Umbilical cord (tissue), 1 donor: ENCODE measurements at regions not wholly inside any gene's neighbourhood (a gene's known extent, or its start where the extent isn't known, plus 50 kb on each side); places are given as distances from the start of the nearest gene placed in this dataset.
A peak's percentile ranks its signal among the peaks of the same experiment; 100 is the strongest.

Experiments used
- DNase-seq: peaks from one replicate; pipeline ENCODE4 v3.0.0-alpha.2; 2015; ENCODE audit warnings: low spot score

DNA sequence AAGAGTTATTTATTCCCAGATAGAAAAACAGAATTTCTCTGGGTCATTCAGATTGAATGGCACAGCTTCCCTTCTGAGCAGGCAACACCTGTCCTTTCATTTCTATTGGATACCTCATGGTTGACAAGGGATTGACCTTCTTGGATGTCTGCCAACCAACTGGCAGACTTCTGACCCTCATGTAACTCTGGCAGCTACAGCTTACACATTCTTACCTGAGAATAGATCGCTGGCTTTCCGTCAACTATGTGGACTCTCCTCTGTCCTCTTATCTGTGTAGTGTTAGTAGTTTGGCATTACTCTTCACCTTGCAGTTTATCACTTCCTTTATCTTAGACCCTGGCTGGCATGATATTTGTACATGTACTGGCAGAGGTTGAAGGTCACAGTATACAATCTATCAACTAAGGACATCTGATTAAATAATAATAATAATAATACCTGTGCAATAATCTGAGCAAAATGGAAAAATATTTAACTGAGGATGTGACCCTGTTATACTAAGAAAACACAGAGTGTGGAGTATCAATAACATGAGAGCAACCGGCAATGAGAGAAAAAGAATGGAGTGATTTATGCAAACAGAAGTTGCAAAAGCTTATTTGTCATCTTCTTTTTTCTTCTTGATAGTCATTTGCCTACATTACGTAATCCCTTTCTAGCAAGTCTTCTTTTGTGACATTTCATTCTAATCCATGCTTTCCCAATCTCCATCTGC is 1118.2 kb downstream of the ARAP2 start:
- DNase-seq = no peak

DNA sequence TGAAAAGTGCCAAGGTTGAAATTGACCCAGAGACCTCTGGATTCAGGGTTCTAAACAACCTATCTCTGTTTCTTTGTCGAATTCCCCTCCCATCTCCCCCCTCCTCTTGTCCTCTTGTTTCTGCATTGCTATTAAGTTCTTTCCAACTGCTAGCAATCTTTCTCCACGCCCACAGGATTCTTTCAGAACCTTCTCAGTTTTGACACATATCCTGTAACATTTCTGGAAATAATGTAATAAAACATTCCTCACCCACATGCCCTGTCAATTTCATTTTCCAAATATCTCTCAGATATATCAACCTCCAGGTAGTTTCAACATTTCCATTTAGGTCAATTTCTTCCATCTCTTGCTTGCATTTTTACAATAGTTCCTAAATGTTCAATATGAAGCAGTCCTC is 1105.9 kb downstream of the ARAP2 start:
- no peak for DNase-seq

- no peak for DNase-seq
Observed at GRCh38 chr4:35147761-35148160, 1096.6 kb downstream of the ARAP2 start.

GRCh38 chr4:35151816-35152572 is 1092.3 kb downstream of the ARAP2 start:
- DNase-seq = no peak

DNA sequence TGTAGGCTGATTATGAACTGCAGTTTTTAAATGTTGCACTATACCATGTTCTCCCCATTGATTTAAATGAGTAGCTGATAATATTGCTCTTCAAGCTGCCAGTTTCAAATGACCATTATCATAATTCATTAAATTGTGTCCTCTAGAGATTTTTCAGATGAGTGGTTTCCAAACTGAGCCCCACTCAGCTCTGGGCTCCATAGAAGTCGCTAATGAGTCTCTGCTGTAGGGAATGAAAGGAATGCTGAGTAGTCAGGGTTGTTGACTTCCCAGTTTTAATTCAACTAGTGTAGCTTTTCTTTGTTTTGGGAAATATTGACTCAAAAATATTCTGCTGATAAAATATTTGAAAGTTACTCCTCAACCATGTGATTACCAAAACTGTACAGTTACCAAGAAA is 1081.1 kb downstream of the ARAP2 start:
- DNase-seq = no peak

GRCh38 chr4:35164063-35164462 is 1080.3 kb downstream of the ARAP2 start:
- DNase-seq = no peak

- DNase-seq = no peak
Observed at GRCh38 chr4:35166466-35166865, 1077.8 kb downstream of the ARAP2 start.

DNA sequence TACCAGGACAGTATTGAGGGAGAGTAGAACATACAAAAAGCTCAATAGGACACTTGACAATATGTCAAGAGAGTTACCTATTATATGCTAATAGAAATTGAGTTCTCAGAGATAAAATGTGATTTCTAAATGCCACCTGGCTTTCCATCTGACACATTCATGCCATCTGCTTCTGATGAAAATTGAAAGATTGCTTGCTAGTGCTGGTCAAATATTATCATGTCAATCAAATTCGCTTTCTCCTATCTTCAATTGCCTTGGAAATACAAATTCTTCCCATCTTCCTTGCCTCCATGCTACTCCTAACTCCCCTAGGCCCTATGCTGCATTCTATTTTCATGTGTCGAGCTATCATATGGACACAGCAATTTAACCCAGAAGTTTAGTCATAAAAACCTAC is 1076.9 kb downstream of the ARAP2 start:
- no peak for DNase-seq

- DNase-seq = no peak
Observed at GRCh38 chr4:35175487-35175886, 1068.8 kb downstream of the ARAP2 start.

DNA sequence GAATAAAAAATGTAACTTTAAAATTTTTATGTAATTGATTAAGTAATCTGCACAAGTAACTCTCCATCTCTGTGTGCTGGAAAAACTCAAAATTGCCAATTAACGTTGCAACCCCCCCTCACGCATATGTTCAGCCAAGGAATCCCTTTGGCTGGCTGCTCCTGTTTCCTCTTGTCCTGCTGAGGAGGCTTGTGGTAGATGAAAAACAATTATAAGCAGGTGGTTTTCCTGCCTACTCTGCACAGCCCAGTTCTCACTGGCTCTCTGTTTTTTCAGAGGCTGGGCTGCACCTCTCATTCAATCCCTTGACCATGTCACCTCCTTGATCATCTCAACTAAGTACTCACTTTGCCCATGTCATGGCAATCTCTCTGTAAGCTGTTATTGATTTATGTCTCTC is 1068.4 kb downstream of the ARAP2 start:
- no peak for DNase-seq

DNA sequence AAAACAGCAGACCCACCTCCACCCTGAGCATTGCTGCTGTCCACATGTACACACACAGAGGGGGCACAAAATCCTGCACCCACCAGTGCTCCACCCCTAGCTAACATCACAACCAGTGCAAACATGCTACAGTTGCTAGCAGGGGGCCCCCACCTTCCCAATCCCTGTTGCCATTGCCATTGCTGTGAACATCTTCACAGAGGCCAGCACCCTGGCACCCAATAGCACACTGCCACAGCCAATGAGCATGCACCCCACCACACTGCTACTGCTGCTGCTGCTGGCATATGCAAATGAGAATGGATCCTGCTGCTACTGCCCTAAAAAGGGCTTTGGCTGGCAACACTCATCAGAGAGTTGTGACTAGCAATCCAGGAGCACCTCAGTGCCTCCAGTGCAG is 1061.9 kb downstream of the ARAP2 start:
- no peak for DNase-seq

DNA sequence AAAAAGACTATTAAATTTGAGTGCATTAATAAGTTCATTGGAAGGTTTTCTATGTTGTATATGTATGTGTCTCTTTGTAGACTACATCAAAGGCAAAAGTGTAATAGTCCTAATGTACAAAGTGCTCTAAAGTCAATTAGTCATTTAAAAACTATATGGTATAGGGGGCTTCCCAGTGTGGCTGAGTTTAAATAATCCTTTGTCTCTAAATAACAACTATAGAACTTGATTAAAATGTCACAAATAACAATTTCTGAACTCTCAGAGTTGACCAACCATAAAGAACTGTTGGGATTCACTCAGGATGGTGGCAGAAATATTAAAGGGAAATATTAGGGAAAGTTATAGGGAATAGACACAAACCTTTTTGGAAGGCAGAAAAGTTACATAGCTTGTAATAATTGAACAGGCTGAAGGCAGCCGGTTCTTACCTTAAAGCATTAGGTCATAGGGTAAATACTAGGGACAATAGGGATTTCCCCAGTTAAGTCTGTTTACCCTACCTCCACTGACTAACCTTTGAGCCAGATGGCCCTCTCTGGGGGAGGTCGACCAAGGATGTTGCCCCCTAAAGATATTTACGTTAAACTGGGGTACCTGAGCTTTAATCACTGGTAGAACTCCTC is 1054.2 kb downstream of the ARAP2 start:
- no peak for DNase-seq

DNA sequence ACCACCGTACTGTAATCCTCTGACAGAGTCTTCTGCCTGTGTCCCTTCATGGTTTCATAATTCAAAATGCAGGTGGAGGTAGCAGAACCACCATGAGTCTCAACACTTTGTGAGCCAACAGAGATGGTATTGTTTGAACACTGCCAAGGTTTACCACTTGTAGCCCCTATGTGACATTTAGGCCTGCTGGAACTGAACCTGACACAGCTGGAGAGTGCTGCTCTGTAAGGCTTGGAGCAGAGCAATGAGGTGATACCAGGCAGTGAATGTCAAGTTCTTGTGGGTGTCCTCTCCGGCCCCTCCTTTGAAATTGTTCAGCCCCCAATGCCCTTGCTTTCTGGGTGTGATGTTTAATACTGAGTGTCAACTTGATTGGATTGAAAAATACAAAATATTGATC is 1042.9 kb downstream of the ARAP2 start:
- no peak for DNase-seq

DNA sequence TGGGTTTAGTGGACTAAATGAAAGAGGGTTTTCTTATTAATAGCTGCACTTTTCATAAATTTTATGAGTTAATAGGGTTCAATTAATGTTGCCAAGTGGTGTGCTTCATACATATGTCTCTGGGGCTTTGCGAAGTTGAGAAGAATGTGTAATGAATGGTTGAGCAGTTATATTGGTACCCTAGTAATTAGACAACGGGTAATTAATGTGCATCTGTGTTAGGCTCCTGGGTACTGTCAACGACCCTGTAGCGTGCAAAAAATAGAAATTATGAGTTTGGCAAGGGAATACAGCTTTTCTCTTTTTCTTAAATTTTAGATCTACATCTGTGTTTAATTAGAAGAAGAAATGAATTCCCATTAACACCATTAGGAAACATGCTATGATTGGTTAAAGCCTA is 1027.7 kb downstream of the ARAP2 start:
- no peak for DNase-seq

- DNase-seq = no peak
Observed at GRCh38 chr4:35217331-35217730, 1027.0 kb downstream of the ARAP2 start.

DNA sequence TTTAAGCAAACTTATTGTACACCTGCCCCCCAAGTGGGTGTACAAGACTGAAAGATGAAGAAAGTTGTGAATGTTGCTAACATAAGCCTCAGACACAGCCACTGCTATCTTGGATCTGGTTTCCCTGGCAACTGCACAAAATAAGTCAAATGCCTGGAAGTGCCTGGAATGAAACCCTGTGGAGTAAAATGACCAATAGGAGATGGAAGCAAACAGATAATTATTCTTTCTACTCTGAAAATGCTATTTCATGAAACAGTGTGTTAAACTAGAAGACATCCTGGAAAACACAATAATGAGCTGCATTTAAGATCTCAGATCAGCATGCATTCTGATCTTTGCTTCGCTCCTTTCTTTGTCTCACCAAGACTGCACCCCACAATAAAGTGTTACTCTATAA is 1016.0 kb downstream of the ARAP2 start:
- DNase-seq = peak; percentile 44

DNA sequence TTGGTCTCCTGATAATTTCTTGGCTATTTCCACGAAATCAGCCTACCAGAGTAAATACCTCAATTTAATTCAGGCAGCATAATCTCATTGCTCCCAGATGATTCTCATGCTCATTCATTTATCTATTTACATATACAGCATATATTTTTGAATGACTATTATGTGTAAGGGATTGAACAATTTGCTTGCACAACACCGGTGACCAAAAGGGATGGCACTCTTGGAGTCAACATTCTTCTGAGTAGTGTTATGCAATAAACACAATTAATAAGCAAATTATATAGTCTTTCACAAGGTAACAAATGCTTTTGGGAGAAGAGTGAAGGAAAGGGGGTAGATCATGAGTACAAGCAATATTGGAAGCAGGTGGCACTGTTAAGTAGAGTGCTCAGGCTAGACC is 1015.3 kb downstream of the ARAP2 start:
- no peak for DNase-seq

GRCh38 chr4:35237924-35238323 is 1006.4 kb downstream of the ARAP2 start:
- no peak for DNase-seq

- peak; percentile 8 for DNase-seq
Observed at GRCh38 chr4:35238793-35239192, 1005.5 kb downstream of the ARAP2 start.

GRCh38 chr4:35246493-35246892 is 997.8 kb downstream of the ARAP2 start:
- no peak for DNase-seq

DNA sequence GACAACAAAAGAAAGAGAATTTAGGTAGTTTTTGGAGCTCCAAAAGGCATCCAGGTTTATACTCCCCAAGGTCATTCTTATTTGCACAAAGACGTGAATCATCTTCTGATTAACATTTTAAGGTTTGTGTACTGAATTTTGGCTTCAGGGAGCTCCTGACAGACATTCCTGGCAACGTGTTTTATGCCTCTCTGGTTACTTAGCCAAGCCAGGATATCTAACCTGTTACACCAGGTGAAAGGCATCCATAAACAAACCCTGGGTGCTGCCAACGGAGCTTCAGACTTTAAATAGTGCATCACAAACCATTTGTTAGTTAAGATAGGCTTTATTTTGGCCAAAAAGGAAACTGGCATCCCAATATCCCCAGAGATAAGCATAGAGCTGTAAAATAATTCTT is 997.3 kb downstream of the ARAP2 start:
- no peak for DNase-seq

DNA sequence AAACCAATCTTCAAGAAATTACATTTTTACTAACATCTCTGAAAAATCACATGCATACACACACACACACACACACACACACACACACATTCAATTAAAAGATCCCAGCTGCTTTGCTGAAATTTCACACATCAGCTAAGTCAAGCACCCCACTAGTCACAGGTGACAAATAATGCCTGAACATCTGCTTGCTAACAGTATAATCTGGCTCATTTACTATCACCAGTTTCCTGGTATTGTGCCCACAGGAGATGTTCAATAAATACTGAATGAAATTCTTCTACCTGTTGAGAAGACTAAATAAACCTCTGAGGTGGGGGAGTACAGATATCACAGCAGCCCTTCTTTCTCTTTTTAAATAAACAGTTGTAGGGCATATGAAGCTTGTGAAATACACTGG is 994.0 kb downstream of the ARAP2 start:
- DNase-seq = no peak

- peak; percentile 11 for DNase-seq
Observed at GRCh38 chr4:35250761-35251160, 993.6 kb downstream of the ARAP2 start.
